Activated CD8-positive, alpha-beta memory T cell treated with anti-CD3 and anti-CD28 coated beads for 4 hours (primary cell): ENCODE measurements at regions not wholly inside any gene's neighbourhood (a gene's known extent, or its start where the extent isn't known, plus 50 kb on each side); places are given as distances from the start of the nearest gene placed in this dataset.

Experiments
- DNase-seq, 2 donors: peaks; one replicate each; pipeline ENCODE4 v3.0.0-alpha.2; 2020; ENCODE audit warnings: low read depth in 2 of 2

- DNase-seq: no peak
Observed at GRCh38 chr18:46321955-46322354, 217.8 kb downstream of the HAUS1 start.

- no peak for DNase-seq
Observed at GRCh38 chr18:46322411-46322891, 218.3 kb downstream of the HAUS1 start.

- DNase-seq: no peak
Observed at GRCh38 chr18:46322941-46323340, 218.8 kb downstream of the HAUS1 start.

DNA sequence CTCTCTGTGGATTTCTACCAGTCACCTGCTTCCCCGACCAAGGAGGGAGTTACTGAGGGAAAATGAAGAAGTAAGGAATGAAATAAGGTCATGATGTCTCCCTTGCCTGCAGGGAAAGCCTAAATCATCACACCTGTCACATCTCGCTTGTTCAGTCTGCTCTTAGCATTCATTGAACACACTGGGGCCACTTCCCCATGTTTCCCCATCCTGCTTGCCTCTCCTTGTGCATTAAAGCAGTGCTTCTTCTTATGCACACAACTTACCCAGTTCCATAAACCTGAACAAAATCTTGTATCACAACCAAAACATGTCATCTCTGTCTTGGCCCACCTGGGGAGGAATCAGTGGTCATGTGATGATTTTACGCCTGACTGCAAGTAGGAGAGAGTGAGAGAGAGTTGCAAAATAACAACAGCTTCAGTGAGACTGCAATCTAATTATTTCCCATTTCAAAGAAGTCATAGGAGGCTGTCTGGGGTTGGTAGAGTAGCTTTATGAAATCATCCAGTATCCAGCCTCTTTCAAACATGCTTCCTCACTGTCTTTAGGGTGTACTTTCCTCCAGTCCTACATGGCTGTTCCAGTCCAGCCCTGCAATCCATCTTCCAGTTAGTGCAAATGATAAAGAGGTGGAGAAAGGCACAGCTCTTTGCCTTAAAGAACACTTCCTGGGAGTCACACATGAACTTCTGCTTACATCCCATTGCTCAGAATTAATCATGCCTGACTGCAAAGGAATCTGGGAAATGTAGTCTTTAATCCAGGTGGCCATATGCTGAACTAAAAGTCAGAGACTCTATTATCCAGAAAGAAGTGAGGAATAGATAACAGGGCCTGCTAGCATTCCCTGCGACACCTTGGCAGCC lies 220.1 kb downstream of the HAUS1 start:
- no peak for DNase-seq

DNA sequence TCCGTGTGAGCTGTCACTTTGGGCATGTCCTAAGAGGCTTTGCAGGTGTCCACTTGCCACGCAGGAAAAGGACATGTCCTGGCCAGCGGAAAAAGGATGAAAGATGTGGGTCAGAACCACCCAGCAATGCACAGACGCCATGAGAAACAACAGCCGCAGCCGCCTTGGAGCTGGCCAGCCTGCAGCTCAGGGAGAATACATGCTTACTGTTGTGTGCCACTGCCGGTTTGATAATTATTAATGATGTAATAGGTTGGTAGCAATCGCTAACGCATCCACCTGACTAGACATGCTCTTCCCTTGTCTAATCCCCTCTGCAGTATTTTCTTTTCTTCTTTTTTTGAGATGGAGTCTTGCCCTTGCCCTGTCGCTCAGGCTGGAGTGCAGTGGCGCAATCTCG lies 221.7 kb downstream of the HAUS1 start:
- DNase-seq: no peak

DNA sequence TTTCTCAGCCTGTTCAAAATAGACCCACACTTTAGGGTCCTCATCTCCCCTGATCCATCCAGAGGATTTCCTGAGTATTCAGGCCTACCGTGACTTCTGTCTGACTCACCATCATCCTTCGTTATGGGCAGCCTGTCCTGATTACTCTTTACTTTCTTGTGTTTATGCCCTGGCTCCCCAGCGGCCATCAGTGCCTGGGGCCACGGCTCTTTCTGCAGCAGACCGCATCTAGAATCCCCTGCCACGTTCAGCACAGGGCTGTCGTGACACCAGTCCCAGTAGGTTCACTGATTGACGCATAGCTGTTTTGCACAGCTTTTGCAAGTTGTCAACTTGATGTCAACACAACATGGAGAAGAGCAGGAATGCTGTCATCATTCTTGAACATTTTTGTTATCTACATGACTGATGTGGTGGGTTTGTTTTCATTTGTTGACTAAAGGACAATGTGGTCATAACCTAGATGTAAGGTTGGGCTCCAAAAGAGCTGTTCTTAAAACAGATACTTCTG lies 225.6 kb downstream of the HAUS1 start:
- no peak for DNase-seq

DNA sequence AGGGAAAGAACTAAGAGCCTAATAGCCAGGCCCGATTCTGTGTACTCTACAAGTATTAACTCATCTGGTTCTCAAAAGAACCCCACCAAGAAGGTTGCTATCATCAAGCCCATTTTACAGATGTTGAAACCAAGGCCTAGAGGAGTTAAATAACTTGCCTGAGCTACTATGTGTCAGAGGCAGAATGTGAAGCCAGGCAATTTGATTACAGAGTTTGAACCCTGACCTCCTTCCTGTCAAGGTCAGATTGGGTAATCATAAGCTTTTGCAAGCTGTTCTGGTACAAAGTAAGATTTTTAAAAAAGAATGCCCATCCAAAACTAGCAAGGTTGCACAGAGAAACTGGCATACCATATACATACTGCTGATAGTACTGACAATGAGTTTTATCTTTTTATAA lies 227.1 kb downstream of the HAUS1 start:
- no peak for DNase-seq

DNA sequence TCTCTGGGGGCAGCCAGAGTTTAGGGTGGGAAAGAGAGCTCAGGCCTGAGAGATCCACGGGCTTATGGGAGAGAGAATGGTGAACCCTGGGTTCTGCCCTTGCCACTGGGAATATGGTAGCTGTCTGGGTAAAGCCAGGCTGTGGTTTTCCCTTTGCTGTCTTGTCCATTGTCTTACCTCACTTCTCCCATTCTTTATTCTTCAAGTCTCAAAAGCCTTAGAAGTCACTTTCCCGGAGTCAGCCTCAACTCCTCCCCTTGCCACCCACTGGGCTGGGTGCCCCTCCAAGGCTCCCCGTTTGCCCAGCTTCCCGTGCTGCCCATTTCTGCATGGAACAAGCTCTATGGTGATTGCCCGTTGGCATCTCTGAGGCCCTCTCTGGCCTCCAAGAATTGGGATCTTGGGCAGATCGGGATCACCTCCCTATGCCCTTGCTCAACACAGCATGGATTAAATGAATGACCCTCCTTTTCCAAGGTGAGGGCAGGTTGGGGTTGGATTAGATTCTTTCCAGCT lies 228.2 kb downstream of the HAUS1 start:
- no peak for DNase-seq

- no peak for DNase-seq
Observed at GRCh38 chr18:46332921-46333341, 228.7 kb downstream of the HAUS1 start.

- DNase-seq: no peak
Observed at GRCh38 chr18:46333431-46334135, 229.4 kb downstream of the HAUS1 start.

- DNase-seq: no peak
Observed at GRCh38 chr18:46334868-46335281, 230.7 kb downstream of the HAUS1 start.

DNA sequence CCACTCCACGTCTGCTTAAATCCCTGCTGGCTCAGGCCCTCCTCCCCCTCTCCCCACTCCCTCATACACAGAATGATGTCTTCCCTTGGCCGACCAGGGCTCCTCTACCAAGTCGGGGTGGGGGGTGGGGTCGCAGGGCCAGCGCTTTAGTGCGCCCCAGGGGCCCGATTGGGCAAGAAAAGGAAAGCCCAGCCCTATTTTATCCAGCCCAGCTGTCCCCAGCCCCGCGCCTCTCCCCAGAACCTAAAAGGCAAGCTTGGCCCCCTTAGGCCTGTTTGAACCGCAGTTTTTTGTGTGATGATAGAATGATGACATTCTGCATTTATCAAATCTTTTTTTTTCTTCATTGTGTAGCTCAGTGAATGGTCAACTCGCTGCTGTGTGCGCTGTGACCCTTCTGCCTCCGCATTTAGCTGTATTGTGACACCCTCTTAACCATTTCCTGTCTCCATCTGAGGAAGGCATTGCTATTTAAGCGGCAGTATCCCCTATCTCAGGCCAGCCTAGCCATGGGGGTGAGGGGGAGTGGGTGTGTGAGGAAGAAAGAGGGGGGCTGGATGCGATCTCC lies 231.4 kb downstream of the HAUS1 start:
- DNase-seq: no peak

DNA sequence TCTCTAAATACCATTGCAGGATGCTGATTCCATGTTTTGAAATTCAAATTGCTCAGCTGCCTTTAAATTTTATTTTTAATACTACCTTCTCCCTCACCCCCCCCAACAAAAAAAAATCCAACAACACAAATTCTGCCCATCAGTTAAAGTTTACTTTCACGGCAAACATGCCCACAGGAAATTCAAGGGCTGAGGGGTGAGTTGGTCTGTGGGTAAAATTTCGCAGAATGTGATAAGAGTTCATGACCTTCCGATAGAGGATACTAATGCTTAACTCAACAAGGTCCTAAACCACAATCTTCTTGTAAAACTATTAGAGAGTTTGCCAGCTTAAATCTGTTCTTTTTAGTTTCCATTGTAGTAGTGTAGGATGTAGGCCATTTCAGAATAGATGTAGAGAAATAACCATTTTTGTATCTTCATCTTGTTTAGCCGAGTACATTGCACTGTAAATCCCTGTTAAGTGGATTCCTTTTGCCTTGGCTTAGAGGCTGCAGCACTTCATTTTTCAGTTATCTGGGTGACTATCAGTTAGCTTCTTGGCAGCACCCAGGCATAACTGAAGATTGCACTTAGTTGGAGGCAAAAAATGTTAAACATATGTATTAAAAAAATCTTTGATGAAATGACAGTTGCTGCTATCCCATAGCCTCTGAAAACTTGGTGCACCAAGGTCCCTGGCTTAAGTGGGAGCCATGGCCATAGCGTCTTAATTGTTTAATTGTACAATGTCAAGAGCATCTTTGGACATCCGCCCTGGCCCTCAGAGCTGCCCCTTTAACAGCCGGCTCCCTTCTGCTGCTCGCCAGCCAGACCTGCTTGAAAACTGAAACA lies 232.3 kb downstream of the HAUS1 start:
- no peak for DNase-seq

GRCh38 chr18:46337271-46337670 lies 233.1 kb downstream of the HAUS1 start:
- no peak for DNase-seq

- no peak for DNase-seq
Observed at GRCh38 chr18:46338205-46338604, 234.0 kb downstream of the HAUS1 start.

DNA sequence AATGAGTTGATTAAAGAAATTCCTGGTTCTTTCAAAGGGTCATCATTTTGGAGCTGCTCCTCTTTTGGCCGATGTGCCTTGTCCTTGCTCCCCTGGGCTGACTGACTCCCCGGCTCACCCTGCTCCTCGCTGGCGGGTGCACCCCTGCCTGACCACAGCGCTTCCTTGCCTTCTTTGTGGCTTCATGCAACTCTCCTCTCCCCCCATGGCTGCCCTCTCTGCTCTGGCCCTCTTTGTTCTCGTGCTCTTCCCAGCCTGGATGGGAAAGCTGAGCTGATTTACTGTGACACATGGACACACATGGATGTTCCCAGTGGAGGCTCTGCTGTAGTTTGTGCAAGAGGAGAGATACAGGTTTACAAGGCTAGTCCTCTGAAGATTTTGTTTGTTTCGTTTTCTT lies 234.6 kb downstream of the HAUS1 start:
- no peak for DNase-seq

GRCh38 chr18:46340716-46341115 lies 236.5 kb downstream of the HAUS1 start:
- no peak for DNase-seq

DNA sequence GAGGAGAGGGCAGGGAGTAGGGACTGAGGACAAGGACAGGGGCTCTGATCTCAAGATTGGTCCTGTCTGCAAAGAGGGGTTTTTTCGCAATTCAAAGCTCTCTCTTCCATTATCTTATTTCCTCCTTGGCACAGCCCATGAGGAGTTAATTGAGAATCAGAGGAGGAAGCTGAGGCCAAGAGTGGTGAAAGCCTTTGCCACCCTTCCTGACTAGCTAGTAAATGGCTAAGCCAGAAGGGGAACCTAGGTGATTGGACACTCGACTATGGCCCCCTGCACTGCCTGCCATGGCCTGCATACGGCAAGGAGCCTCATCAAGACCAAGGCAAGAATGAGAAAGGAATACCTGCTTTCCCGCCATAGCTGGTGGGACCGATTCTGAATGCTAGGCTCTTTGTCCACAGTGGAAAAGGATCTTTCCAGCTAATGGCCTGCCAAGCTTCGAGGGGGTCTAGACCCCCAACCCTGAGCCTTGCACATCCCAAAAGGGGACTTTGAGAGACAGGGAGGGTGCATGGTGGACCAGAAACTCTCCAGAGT lies 237.9 kb downstream of the HAUS1 start:
- DNase-seq: no peak

DNA sequence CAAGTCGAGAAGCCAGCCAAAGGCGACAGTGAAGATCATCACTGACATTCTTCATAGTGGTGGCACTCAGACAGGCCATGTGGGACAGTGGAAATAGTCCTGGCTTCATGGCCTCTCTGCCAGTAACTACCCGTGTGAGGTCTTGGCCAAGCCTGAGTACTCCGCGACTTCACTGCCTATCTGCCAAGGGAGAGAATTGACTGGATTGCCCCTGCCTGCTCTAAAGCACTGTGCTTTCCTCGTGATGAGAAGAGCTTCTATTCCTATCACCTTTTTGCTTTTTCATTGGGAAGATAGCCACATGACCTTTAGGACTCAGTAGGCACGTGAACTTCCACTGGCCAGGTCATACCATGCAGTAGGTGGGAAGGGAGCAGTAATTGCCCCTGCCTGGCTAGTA lies 239.3 kb downstream of the HAUS1 start:
- DNase-seq: no peak

DNA sequence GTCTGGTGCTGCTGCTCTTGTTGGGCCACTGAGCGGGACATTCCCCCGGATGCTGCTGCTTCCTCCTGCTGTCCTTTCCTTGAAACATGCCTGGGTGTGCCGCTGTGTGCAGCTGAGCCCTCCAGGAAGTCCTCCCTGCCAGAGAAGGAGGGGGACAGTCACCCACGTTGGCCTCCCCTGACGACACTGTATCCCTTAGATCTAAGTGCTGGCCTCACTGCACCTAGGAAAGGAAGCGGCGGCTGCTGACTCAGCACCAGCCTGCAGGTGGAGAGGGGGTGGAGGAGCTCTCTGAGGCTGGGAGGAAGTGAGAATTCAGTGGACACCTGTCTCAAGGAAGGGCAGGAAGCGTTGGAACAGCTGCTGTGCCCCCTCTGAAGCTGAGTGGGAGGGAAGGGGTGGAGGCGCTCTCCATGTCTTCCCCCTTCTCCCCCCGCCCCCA lies 239.8 kb downstream of the HAUS1 start:
- peak in 1 of 2 donors; percentile 22 for DNase-seq
